ENCODE measurements at regions not wholly inside any gene's neighbourhood (a gene's known extent, or its start where the extent isn't known, plus 50 kb on each side); places are given as distances from the start of the nearest gene placed in this dataset.

DNA sequence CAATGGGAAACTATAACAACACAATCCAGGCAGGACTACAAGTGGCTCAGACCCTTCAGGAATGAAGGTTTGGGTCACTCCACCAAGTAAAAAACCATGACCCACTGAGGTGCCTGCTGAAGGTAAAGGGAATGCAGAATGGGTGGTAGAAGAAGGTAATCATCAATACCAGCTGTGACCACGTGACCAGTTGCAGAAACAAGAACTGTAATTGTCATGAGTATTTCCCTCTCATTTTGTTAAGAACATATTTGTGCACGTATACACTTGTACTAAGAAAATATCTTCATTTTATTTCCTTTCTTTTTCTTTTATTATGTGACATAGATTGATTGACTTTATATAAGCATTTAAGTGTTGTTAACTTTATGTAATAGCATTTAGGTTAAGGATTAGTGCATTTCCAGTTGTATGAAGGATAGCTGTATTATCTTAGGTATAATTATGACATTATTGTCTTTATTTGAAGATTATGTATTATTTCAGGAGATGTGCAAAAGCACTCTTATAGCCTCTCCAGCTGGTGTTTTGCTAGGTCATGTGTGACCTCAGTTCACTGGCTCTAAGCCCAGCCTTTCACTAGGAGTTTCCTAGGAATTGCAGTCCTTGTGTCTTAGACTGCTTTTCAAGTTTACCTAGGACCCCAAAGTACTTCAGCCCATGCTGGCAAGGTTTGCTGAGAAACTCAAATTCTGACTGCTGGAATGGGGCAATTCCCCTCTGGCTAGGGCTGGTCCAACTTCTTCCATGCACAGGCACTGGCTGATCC lies 125.7 kb upstream of the DPP10 start:
- DNase-seq (ENCODE audit: low read depth): no peak
- Histone ChIP-seq H3K36me3 (ENCODE audit: control insufficient read depth, insufficient read depth, low read length) (no peaks in the 10 kb centered on the region), H3K27me3 (ENCODE audit: control insufficient read depth, insufficient read depth, low read length) (no peaks in the 10 kb centered on the region), H3K4me3 (ENCODE audit: low read depth, low read length) (no peak overlapping the region)
- ChIA-PET POLR2A (no interaction called here), CTCF (no interaction called here)
- no peak for TF ChIP-seq CTCF (IDR thresholded peaks at IDR 0.05; ENCODE audit: insufficient read depth, low read depth, low read length)

- no peak for DNase-seq (ENCODE audit: low read depth)
- no peaks in the 10 kb centered on the region for H3K36me3 ChIP-seq (ENCODE audit: control insufficient read depth, insufficient read depth, low read length)
- ChIA-PET POLR2A (no interaction called here), CTCF (no interaction called here)
- H3K4me3 ChIP-seq (ENCODE audit: low read depth, low read length): no peak overlapping the region
- TF ChIP-seq CTCF (IDR thresholded peaks at IDR 0.05; ENCODE audit: insufficient read depth, low read depth, low read length): no peak
- H3K27me3 ChIP-seq (ENCODE audit: control insufficient read depth, insufficient read depth, low read length): no peaks in the 10 kb centered on the region
Observed at GRCh38 chr2:114330594-114330993, 111.8 kb upstream of the DPP10 start.

- ChIA-PET CTCF (no interaction called here), POLR2A (no interaction called here)
- no peaks in the 10 kb centered on the region for H3K36me3 ChIP-seq (ENCODE audit: control insufficient read depth, insufficient read depth, low read length)
- no peak overlapping the region for H3K4me3 ChIP-seq (ENCODE audit: low read depth, low read length)
- H3K27me3 ChIP-seq (ENCODE audit: control insufficient read depth, insufficient read depth, low read length): no peaks in the 10 kb centered on the region
- no peak for DNase-seq (ENCODE audit: low read depth)
- TF ChIP-seq CTCF (IDR thresholded peaks at IDR 0.05; ENCODE audit: insufficient read depth, low read depth, low read length): no peak
Observed at GRCh38 chr2:114331934-114332333, 110.5 kb upstream of the DPP10 start.

- ChIA-PET CTCF (no interaction called here), POLR2A (no interaction called here)
- H3K27me3 ChIP-seq (ENCODE audit: control insufficient read depth, insufficient read depth, low read length): no peaks in the 10 kb centered on the region
- no peak for DNase-seq (ENCODE audit: low read depth)
- no peak overlapping the region for H3K4me3 ChIP-seq (ENCODE audit: low read depth, low read length)
- TF ChIP-seq CTCF (IDR thresholded peaks at IDR 0.05; ENCODE audit: insufficient read depth, low read depth, low read length): no peak
- no peaks in the 10 kb centered on the region for H3K36me3 ChIP-seq (ENCODE audit: control insufficient read depth, insufficient read depth, low read length)
Observed at GRCh38 chr2:114345246-114345645, 97.2 kb upstream of the DPP10 start.

DNA sequence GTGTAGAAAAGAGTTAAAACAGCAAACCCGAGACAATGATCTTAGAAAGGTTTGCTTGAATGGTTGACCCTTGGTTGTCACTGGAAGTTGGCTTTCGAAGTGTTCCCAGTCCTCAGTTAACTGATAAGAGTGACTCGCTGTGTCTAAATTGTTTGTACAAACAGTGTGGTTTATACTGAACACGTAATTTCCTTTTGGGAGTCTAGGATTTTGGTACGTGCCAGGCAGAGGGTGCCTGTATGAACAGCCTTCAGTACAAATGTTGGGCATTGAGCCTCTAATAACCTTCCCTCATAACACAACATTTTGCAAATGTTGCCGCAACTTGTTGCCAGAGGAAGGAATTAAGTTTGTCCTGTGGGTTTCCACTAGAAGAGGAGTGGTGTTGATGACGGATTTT lies 95.8 kb upstream of the DPP10 start:
- Histone ChIP-seq H3K27me3 (ENCODE audit: control insufficient read depth, insufficient read depth, low read length) (no peaks in the 10 kb centered on the region), H3K36me3 (ENCODE audit: control insufficient read depth, insufficient read depth, low read length) (no peaks in the 10 kb centered on the region), H3K4me3 (ENCODE audit: low read depth, low read length) (no peak overlapping the region)
- no peak for TF ChIP-seq CTCF (IDR thresholded peaks at IDR 0.05; ENCODE audit: insufficient read depth, low read depth, low read length)
- CTCF ChIA-PET: no interaction called here
- no peak for DNase-seq (ENCODE audit: low read depth)
- POLR2A ChIA-PET: no interaction called here
